ENCODE measurements at regions not wholly inside any gene's neighbourhood (a gene's known extent, or its start where the extent isn't known, plus 50 kb on each side); places are given as distances from the start of the nearest gene placed in this dataset.
"Not testable (repeated sequence)": the region's sequence is repeated elsewhere in the genome, so short reads cannot be mapped to it uniquely, and the experiment has no call there.

DNA sequence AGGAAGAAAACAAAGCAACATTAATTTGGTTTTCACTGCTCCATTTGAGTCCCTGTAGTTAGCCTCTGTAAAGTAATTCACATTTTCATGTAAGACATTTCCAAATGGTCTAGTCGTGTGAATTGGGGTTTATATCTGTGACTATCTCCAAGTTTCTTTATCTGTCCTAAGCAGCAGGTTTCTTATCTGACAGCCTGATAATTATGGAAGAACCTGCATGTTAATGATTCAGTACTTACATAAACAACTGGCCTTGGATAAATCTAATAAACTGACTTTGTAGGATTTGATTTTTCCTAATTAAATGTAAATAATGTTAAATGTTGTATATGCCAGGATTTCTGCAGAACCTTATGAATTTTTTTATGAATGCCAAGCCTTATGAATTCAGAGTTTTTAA, 964.9 kb downstream of the NR2F1-AS1 start:
- H3K4me1 ChIP-seq (ENCODE audit: control insufficient read depth, extremely low read depth, insufficient read depth, low read length) = no peaks in the 10 kb centered on the region
- no TSS peak for BruUV-seq (replicated peaks)
- no peak overlapping the region for H2AFZ ChIP-seq (ENCODE audit: low read depth, low read length)
- ChIA-PET POLR2A (no interaction called here), CTCF (no interaction called here)
- dilution Hi-C loops (cut with MboI; ENCODE audit: extremely low pct_ligation_motif_present, low sequenced_read_pairs) (no loop called here), intact Hi-C loops (cut with micrococcal nuclease) (no loop called here)
- H3K27ac ChIP-seq (ENCODE audit: insufficient read depth, low read depth, low read length) = no peak overlapping the region
- no peaks in the 10 kb centered on the region for H3K9me1 ChIP-seq (replicated peaks; ENCODE audit: control insufficient read depth, extremely low read depth, insufficient read depth, low read length)
- no peak overlapping the region for H3K4me3 ChIP-seq (replicated peaks in 1 of 3; ENCODE audit: insufficient read depth in 1 of 3, low read depth in 1 of 3, low read length in 3 of 3)
- H3K9ac ChIP-seq (replicated peaks; ENCODE audit: extremely low read depth, insufficient read depth, low read length) = no peak overlapping the region
- no peaks in the 10 kb centered on the region for H3K79me2 ChIP-seq (ENCODE audit: control insufficient read depth, insufficient read depth, low read length)
- DNase-seq (ENCODE audit: low read depth, low spot score) (no peak), FAIRE-seq (no peak)
- no peaks in the 10 kb centered on the region for H3K27me3 ChIP-seq (ENCODE audit: control insufficient read depth in 2 of 2, insufficient read depth in 2 of 2, low read length in 2 of 2)
- TF ChIP-seq GATA2 (IDR thresholded peaks at IDR 0.05; ENCODE audit: insufficient read depth, insufficient read length, low read depth, low read length) (no peak), JUN (IDR thresholded peaks at IDR 0.05; ENCODE audit: borderline replicate concordance, insufficient read depth, insufficient read length, low read depth) (no peak), POLR2AphosphoS5 (IDR thresholded peaks at IDR 0.05; ENCODE audit: insufficient read depth, low read depth, low read length) (no peak), MYC (IDR thresholded peaks at IDR 0.05; ENCODE audit: low read depth, low read length) (no peak), EZH2 (IDR thresholded peaks at IDR 0.05; ENCODE audit: borderline replicate concordance, low read depth, low read length, severe bottlenecking) (no peak)
- TF ChIP-seq, protein P1, sequence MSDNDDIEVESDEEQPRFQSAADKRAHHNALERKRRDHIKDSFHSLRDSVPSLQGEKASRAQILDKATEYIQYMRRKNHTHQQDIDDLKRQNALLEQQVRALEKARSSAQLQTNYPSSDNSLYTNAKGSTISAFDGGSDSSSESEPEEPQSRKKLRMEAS (IDR thresholded peaks at IDR 0.05; ENCODE audit: insufficient read depth, insufficient read length) = no peak
- H3K36me3 ChIP-seq (ENCODE audit: control insufficient read depth in 2 of 2, extremely low read depth in 1 of 2, insufficient read depth in 2 of 2, low read length in 2 of 2) = no peaks in the 10 kb centered on the region
- H3K9me3 ChIP-seq (replicated peaks; ENCODE audit: control insufficient read depth, insufficient read depth, low read length) = no peaks in the 10 kb centered on the region
- H4K20me1 ChIP-seq (replicated peaks; ENCODE audit: control insufficient read depth, extremely low read depth, insufficient read depth, low read length) = no peaks in the 10 kb centered on the region
- H3K4me2 ChIP-seq (ENCODE audit: insufficient read depth, low read length) = no peak overlapping the region

DNA sequence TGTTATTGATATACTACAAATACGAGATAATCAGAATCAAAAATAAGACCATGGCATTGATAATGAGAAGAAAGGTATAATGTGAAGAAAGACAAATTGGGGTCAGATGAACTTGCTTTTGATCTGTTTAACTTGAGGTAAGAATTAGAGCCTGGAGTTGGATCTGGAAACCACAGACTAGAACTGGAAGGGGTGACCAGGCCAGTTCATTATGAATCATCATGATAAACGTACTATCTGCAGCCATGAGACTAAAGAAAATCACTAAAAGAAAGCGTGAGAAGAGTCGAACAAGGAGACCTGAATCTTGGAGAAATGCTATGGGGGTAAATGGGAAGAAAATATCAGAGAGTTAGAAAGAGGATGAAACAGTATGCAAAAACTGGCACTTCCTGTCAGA, 967.5 kb downstream of the NR2F1-AS1 start:
- FAIRE-seq = no peak
- Histone ChIP-seq H3K79me2 (ENCODE audit: control insufficient read depth, insufficient read depth, low read length) (no peaks in the 10 kb centered on the region), H3K4me1 (ENCODE audit: control insufficient read depth, extremely low read depth, insufficient read depth, low read length) (no peaks in the 10 kb centered on the region), H2AFZ (ENCODE audit: low read depth, low read length) (no peak overlapping the region), H3K27ac (ENCODE audit: insufficient read depth, low read depth, low read length) (no peak overlapping the region), H4K20me1 (replicated peaks; ENCODE audit: control insufficient read depth, extremely low read depth, insufficient read depth, low read length) (no peaks in the 10 kb centered on the region), H3K4me3 (replicated peaks in 1 of 3; ENCODE audit: insufficient read depth in 1 of 3, low read depth in 1 of 3, low read length in 3 of 3) (no peak overlapping the region), H3K36me3 (ENCODE audit: control insufficient read depth in 2 of 2, extremely low read depth in 1 of 2, insufficient read depth in 2 of 2, low read length in 2 of 2) (no peaks in the 10 kb centered on the region), H3K9ac (replicated peaks; ENCODE audit: extremely low read depth, insufficient read depth, low read length) (no peak overlapping the region), H3K9me3 (replicated peaks; ENCODE audit: control insufficient read depth, insufficient read depth, low read length) (no peaks in the 10 kb centered on the region), H3K9me1 (replicated peaks; ENCODE audit: control insufficient read depth, extremely low read depth, insufficient read depth, low read length) (no peaks in the 10 kb centered on the region), H3K27me3 (ENCODE audit: control insufficient read depth in 2 of 2, insufficient read depth in 2 of 2, low read length in 2 of 2) (no peaks in the 10 kb centered on the region), H3K4me2 (ENCODE audit: insufficient read depth, low read length) (no peak overlapping the region)
- dilution Hi-C loops (cut with MboI; ENCODE audit: extremely low pct_ligation_motif_present, low sequenced_read_pairs) (no loop called here), intact Hi-C loops (cut with micrococcal nuclease) (no loop called here)
- no TSS peak for BruUV-seq (replicated peaks)
- TF ChIP-seq, protein P2, sequence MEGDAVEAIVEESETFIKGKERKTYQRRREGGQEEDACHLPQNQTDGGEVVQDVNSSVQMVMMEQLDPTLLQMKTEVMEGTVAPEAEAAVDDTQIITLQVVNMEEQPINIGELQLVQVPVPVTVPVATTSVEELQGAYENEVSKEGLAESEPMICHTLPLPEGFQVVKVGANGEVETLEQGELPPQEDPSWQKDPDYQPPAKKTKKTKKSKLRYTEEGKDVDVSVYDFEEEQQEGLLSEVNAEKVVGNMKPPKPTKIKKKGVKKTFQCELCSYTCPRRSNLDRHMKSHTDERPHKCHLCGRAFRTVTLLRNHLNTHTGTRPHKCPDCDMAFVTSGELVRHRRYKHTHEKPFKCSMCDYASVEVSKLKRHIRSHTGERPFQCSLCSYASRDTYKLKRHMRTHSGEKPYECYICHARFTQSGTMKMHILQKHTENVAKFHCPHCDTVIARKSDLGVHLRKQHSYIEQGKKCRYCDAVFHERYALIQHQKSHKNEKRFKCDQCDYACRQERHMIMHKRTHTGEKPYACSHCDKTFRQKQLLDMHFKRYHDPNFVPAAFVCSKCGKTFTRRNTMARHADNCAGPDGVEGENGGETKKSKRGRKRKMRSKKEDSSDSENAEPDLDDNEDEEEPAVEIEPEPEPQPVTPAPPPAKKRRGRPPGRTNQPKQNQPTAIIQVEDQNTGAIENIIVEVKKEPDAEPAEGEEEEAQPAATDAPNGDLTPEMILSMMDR (IDR thresholded peaks at IDR 0.05; ENCODE audit: extremely low read depth in 1 of 2, insufficient read depth in 1 of 2, low read depth in 1 of 2, low read length in 2 of 2) = no peak
- DNase-seq (ENCODE audit: low read depth, low spot score) = no peak
- CTCF ChIA-PET = no interaction called here
- POLR2A ChIA-PET = no interaction called here

DNA sequence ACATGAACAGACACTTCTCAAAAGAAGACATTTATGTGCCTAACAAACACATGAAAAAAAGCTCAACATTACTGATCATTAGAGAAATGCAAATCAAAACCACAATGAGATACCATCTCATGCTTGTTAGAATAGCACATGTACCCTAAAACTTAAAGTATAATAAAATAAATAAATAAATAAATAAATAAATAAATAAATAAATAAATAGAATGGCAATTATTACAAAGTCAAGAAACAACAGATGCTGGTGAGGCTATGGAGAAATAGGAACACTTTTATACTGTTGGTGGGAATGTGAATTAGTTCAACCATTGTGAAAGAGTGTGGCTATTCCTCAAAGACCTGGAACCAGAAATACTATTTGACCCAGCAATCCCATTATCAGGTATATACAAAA, 970.6 kb downstream of the NR2F1-AS1 start:
- intact Hi-C loops (cut with micrococcal nuclease); dilution Hi-C loops (cut with MboI; ENCODE audit: extremely low pct_ligation_motif_present, low sequenced_read_pairs); DNase-seq (ENCODE audit: low read depth, low spot score); H3K4me3 ChIP-seq (replicated peaks in 1 of 3; ENCODE audit: insufficient read depth in 1 of 3, low read depth in 1 of 3, low read length in 3 of 3); CTCF ChIA-PET; BruUV-seq (replicated peaks); H3K36me3 ChIP-seq (ENCODE audit: control insufficient read depth in 2 of 2, extremely low read depth in 1 of 2, insufficient read depth in 2 of 2, low read length in 2 of 2); FAIRE-seq; POLR2A ChIA-PET; H3K9me1 ChIP-seq (replicated peaks; ENCODE audit: control insufficient read depth, extremely low read depth, insufficient read depth, low read length); H2AFZ ChIP-seq (ENCODE audit: low read depth, low read length); H3K9me3 ChIP-seq (replicated peaks; ENCODE audit: control insufficient read depth, insufficient read depth, low read length); H3K27ac ChIP-seq (ENCODE audit: insufficient read depth, low read depth, low read length); H3K27me3 ChIP-seq (ENCODE audit: control insufficient read depth in 2 of 2, insufficient read depth in 2 of 2, low read length in 2 of 2); H3K9ac ChIP-seq (replicated peaks; ENCODE audit: extremely low read depth, insufficient read depth, low read length); H4K20me1 ChIP-seq (replicated peaks; ENCODE audit: control insufficient read depth, extremely low read depth, insufficient read depth, low read length); H3K4me2 ChIP-seq (ENCODE audit: insufficient read depth, low read length); H3K4me1 ChIP-seq (ENCODE audit: control insufficient read depth, extremely low read depth, insufficient read depth, low read length); H3K79me2 ChIP-seq (ENCODE audit: control insufficient read depth, insufficient read depth, low read length): not testable (repeated sequence)

Data from endothelial cell of umbilical vein (primary cell).